Prostate gland (tissue), 2 donors: ENCODE measurements at regions not wholly inside any gene's neighbourhood (a gene's known extent, or its start where the extent isn't known, plus 50 kb on each side); places are given as distances from the start of the nearest gene placed in this dataset.

Experiments used
- POLR2A ChIP-seq: fragments of 450-650 bp; IDR thresholded peaks from one replicate; pipeline ENCODE4 v1.6.1; 2016; ENCODE audit warnings: antibody characterized with exemption, mild to moderate bottlenecking
- POLR2AphosphoS5 ChIP-seq: sonication (generic); formaldehyde crosslinking; IDR thresholded peaks from one replicate; pipeline ENCODE4 v1.6.1; 2017; ENCODE audit warnings: antibody characterized with exemption
- TF ChIP-seq, protein P1 (sequence below), 4 experiments: fragments of 200-600 bp in 2 of 4; fragments of 450-650 bp in 2 of 4; sonication (generic) in 2 of 4; IDR thresholded peaks; 1 replicate in 3 of 4; 2 replicates in 1 of 4; pipeline ENCODE4 v1.5.1; 2016 to 2019; ENCODE audit warnings: antibody characterized with exemption in 4 of 4, mild to moderate bottlenecking in 2 of 4, moderate library complexity in 2 of 4

- no peak for TF ChIP-seq POLR2AphosphoS5
- TF ChIP-seq, protein P1, sequence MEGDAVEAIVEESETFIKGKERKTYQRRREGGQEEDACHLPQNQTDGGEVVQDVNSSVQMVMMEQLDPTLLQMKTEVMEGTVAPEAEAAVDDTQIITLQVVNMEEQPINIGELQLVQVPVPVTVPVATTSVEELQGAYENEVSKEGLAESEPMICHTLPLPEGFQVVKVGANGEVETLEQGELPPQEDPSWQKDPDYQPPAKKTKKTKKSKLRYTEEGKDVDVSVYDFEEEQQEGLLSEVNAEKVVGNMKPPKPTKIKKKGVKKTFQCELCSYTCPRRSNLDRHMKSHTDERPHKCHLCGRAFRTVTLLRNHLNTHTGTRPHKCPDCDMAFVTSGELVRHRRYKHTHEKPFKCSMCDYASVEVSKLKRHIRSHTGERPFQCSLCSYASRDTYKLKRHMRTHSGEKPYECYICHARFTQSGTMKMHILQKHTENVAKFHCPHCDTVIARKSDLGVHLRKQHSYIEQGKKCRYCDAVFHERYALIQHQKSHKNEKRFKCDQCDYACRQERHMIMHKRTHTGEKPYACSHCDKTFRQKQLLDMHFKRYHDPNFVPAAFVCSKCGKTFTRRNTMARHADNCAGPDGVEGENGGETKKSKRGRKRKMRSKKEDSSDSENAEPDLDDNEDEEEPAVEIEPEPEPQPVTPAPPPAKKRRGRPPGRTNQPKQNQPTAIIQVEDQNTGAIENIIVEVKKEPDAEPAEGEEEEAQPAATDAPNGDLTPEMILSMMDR (IDR thresholded peaks at IDR 0.05) = no peak
- no peak for TF ChIP-seq POLR2A
These were observed 88.5 kb downstream of the NPTX2 start for GRCh38 chr7:98705626-98706025.
